COLO668 (cell line): ENCODE measurements at regions not wholly inside any gene's neighbourhood (a gene's known extent, or its start where the extent isn't known, plus 50 kb on each side); places are given as distances from the start of the nearest gene placed in this dataset.
"Not testable (repeated sequence)": the region's sequence is repeated elsewhere in the genome, so short reads cannot be mapped to it uniquely, and the experiment has no call there.

Source experiments
- DNase-seq: peaks from one replicate; lab custom pipeline; 2025; ENCODE audit not compliant: unreplicated experiment; lab: John Stamatoyannopoulos, UW

DNA sequence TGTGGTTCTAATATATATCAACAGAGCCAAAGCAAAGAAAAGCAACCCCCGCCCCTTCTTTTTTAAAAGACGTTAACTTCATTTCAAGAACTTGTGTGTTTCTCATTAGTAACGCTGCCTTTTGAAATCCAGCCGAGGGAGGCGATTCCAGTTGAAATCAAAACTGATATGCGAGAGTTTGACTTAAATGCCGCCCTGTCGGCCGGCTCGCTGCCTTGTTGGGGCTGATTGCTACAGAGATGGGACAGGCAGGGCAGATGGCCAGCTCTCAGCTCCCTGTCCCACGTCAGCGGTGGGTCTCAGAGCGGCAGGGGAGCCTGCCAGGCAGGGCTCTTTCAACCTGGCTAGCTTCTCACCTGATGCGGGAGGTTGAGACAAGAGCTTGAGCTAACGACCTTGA is 51.9 kb upstream of the ALX4 start:
- no peak for DNase-seq

DNA sequence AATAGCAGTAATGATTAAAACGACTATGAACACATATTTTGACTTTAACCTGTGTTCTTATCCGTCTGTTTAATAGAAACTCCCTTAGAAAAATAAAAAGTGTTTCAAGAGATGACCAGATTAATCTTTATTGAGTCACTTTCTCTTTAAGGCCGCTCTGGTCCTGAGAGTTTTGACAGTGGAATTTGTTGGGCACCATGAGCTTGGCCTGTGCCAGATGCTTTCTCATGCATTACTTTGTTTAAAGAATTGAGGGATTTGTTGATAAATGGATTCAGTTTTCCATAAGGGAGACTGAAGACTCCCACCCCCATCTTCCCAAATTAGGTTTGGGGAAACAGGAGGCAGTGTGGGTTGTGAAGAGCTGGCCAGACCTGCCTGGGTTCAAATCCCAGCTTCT is 53.2 kb upstream of the ALX4 start:
- DNase-seq: no peak

- no peak for DNase-seq
Observed at GRCh38 chr11:44364596-44364995, 54.7 kb upstream of the ALX4 start.

DNA sequence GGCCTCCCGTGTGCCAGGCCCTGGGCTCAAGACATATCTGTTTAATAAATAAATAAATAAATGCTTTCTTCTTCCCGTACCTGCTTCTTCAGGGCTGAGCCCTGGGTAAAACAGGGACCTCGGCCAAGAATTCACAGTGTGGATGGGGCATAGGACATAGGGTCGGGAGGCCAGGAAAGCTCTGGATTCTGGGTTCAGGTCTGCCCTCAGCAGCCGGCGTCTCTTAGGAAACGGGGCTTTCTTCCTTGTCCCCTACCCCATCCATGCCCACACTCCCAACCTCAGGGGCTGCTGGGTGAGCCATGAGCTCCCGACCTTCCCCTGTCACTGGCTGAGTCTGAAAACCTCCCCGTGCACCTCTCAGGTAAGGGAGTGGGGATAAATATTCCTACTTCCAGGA is 55.7 kb upstream of the ALX4 start:
- no peak for DNase-seq

- DNase-seq: no peak
Observed at GRCh38 chr11:44366026-44366425, 56.1 kb upstream of the ALX4 start.

GRCh38 chr11:44366741-44367140 is 56.8 kb upstream of the ALX4 start:
- no peak for DNase-seq

DNA sequence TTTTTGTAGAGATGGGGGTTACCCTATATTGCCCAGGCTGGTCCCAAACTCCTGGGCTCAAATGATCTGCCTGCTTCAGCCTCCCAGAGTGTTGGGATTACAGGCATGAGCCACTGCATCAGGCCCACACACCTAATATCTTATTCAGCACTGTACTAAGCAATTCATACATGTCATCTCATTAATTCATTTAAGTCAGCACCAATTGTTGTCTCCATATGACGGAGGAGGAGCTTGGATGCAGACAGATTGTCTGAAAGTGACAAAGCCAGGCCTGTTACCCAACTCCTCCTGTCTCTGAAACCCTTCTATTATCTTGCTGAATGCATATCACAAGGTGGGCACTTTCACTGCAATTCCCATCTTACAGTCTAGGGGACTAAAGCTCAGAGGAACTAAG is 57.5 kb upstream of the ALX4 start:
- DNase-seq: no peak

- DNase-seq: no peak
Observed at GRCh38 chr11:44368886-44369285, 58.9 kb upstream of the ALX4 start.

DNA sequence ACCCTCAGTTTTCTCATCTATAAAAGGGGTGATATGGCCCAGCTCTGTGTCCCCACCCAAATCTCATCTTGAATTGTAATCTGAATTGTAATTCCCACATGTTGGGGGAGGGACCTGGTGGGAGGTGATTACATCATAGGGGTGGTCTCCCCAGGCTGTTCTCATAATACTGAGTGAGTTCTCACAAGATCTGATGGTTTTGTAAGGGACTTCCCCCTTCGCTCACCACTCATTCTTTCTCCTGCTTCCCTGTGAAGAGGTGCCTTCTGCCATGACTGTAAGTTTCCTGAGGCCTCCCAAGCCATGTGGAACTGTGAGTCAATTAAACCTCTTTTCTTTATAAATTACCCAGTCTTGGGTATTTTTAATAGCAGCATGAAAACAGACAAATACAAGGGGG is 61.1 kb upstream of the ALX4 start:
- DNase-seq: not testable (repeated sequence)

DNA sequence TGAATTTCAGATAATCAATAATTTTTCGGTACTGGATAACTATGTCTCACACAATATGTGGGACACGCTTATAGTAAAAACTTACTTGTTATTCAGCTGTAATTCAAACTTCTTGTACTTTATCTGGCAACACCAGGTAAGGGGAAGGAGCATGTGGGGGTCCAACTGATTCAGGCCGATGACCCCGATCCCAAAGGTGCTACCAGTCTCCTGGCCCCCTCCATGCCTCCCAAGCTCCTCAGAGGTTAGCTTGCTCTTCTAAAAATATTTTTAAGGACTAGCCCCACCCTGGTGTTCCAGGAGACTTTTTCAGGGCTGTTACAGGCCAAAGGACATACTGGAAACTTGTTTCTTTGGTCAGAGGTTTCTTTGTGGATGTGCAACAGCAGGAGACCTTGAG is 61.8 kb upstream of the ALX4 start:
- no peak for DNase-seq

DNA sequence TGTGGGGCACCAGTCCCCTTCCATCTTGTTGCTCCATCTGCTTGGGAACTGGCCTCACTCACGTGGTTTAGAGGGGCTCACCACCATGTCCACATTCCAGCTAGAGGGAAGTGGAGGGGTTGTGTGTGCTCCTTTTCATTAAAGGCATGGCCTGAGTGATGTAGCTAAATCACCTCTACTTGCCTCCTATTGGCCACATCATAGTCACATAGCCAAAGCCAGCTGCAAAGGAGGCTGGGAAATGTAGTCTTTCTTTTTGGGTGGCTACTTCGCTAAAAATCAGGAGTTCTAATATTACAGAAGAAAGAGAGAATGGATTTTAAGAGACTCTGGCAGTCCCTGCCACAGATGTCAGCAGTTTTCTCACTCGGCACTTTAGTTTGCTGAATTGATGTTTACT is 63.0 kb upstream of the ALX4 start:
- no peak for DNase-seq

DNA sequence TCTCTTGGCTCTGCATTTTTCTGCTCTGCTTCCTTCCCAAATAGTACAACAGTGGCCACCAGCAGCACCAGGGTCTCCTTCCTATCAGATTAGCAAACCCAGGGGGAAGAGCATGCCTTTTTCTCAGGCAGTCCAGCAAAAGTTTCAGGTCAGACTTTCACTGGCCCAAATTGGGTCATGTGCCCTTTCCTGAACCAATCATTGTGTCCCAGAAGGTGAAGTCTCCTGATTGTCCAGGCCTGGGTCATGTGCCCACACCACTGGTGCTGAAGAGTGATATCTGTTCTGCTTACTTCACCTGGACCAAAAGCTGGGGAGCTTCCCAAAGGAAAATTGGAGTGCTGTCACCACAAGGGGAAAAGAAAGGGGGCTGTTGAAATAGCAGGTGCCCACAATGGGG is 64.1 kb upstream of the ALX4 start:
- DNase-seq: no peak

DNA sequence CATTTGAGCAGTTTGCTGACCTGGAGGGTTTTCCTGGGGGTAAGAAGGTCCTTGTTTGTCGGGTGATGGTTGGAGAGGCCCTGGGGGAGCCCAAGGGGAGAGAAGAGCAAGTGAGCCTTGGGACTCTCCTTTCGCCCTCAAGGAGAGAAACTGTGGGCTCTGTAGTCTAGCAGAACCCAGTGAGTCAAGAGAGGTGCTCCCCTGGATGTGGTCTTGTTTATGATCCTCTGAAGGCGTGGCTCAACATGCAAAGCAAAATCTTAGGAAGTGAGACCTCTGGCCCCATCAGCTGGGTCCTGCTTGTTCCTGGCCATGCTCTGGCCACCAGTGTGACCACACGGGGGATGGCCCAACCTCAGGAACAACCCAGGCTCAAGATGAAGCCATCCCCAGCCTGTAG is 66.5 kb upstream of the ALX4 start:
- no peak for DNase-seq

GRCh38 chr11:44377121-44377520 is 67.2 kb upstream of the ALX4 start:
- DNase-seq: no peak

DNA sequence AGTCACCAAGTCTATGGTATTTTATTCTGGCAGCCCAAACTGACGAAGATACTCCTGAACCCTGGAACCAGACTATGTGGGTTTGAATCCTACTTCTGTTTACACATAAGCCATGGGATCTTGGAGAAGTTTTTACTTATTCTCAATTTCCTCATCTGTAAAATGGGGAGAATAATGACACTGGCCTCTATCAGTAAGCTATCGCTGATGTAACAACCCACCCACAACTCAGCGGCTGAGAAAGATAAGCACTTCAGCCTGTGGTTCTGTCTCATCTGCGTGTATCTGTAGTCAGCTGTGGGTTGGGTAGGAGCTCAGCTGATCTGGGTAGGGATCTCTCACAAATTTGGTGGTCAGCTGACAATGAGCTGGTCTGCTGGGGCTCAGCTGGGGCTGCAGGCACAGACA is 68.0 kb upstream of the ALX4 start:
- no peak for DNase-seq

DNA sequence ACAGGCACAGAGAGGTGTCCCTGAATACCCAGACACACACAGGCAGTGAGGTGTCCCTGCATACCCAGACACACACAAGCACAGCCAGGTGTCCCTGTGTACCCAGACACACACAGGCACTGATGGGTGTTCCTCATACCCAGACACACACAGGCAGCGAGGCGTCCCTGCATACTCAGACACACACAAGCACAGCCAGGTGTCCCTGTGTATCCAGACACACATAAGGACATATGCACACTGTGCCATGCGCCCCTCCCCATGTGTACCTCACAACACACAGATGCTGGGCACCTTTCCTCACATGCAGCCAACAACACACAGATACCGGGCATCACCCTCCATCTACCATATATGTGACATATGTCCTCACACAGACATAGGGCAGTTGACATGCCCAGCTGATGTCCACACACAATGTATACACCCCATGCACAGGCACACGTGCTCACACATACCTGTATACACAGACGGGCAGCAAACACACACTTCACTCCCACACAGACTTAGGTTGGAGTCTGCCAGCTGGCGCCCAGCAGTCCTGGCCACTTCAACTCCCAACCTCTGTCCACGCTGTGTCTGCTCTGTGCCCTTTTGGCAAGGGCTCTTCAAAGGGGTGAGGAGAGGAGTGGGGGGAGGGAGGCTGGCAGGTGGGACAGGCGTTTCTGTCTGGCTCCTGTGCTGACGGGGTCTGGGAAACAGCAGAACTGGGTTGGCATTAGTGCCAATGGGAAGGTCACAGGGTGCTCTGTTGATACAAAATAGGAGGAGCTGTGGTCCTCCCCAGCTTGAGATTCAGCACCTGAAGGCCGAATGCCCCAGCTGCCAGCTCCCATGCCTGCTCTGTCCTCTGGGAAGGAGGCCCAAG is 69.4 kb upstream of the ALX4 start:
- DNase-seq: no peak

DNA sequence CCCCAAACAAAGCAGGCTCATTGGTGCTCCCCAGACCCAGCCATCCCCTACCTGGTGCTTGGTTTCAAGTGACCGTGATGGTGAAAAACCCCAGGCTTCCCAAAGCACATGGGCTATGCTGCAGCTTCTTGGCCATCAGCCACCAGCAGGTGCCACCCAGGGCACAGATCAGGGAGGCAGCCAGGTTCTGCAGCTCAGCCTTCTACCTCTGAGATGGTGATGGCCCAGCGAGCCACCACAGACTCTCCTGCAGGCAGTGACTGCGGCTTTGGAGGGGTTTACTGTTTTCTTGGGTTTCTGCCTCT is 70.0 kb upstream of the ALX4 start:
- peak; percentile 14 for DNase-seq

- no peak for DNase-seq
Observed at GRCh38 chr11:44380820-44381219, 70.9 kb upstream of the ALX4 start.

GRCh38 chr11:44381261-44381660 is 71.3 kb upstream of the ALX4 start:
- DNase-seq: no peak

GRCh38 chr11:44382118-44382517 is 72.2 kb upstream of the ALX4 start:
- no peak for DNase-seq

- no peak for DNase-seq
Observed at GRCh38 chr11:44382656-44383240, 72.8 kb upstream of the ALX4 start.

DNA sequence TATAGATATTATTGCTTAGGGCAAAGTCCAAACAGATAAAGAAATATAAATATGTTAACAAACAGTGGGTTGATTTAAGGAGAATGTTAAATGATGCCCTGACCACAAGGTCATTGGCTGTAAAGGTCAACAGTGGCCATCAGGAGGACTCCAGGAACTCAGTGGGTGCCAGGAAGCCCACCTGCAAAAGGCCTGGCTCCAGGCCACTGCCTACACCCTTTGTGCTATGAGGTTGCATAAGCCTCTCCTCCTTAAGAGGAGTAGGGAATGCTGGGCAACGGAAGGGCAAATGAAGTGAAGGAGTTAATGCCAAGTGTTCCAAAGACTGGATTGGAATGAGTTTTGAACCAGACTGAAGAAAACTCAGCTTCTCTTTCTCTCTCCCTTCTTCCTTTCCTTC is 73.3 kb upstream of the ALX4 start:
- no peak for DNase-seq

GRCh38 chr11:44387415-44387814 is 77.5 kb upstream of the ALX4 start:
- DNase-seq: no peak
